GM21529 (cell line): ENCODE measurements at regions not wholly inside any gene's neighbourhood (a gene's known extent, or its start where the extent isn't known, plus 50 kb on each side); places are given as distances from the start of the nearest gene placed in this dataset.

ENCODE experiments used
- ATAC-seq: cut with Tn5 transposase; IDR thresholded peaks from one replicate; pipeline ENCODE4 v1.9.1; 2021; ENCODE audit not compliant: unreplicated experiment

GRCh38 chr2:138959031-138959430 lies 178.8 kb upstream of the NXPH2 start:
- no peak for ATAC-seq

- ATAC-seq, result no peak
Observed at GRCh38 chr2:138956116-138956515, 175.9 kb upstream of the NXPH2 start.

GRCh38 chr2:138950486-138950885 lies 170.3 kb upstream of the NXPH2 start:
- no peak for ATAC-seq

GRCh38 chr2:138949517-138949916 lies 169.3 kb upstream of the NXPH2 start:
- ATAC-seq, result no peak

- ATAC-seq, result peak; percentile 69
Observed at GRCh38 chr2:138948070-138948539, 167.9 kb upstream of the NXPH2 start.

- ATAC-seq, result no peak
Observed at GRCh38 chr2:138943470-138943869, 163.3 kb upstream of the NXPH2 start.

GRCh38 chr2:138942466-138942865 lies 162.3 kb upstream of the NXPH2 start:
- no peak for ATAC-seq

GRCh38 chr2:138931284-138932256 lies 151.4 kb upstream of the NXPH2 start:
- no peak for ATAC-seq

GRCh38 chr2:138930571-138930970 lies 150.4 kb upstream of the NXPH2 start:
- no peak for ATAC-seq

GRCh38 chr2:138928374-138929021 lies 148.3 kb upstream of the NXPH2 start:
- no peak for ATAC-seq

GRCh38 chr2:138922973-138923563 lies 142.9 kb upstream of the NXPH2 start:
- ATAC-seq, result no peak

GRCh38 chr2:138919120-138919747 lies 139.0 kb upstream of the NXPH2 start:
- ATAC-seq, result no peak

GRCh38 chr2:138910427-138910826 lies 130.2 kb upstream of the NXPH2 start:
- no peak for ATAC-seq

GRCh38 chr2:138906549-138906948 lies 126.4 kb upstream of the NXPH2 start:
- ATAC-seq, result no peak

- ATAC-seq, result no peak
Observed at GRCh38 chr2:138902239-138902871, 122.2 kb upstream of the NXPH2 start.

GRCh38 chr2:138901530-138901929 lies 121.3 kb upstream of the NXPH2 start:
- no peak for ATAC-seq

GRCh38 chr2:138898855-138899254 lies 118.7 kb upstream of the NXPH2 start:
- ATAC-seq, result no peak

- ATAC-seq, result no peak
Observed at GRCh38 chr2:138897274-138897673, 117.1 kb upstream of the NXPH2 start.

- no peak for ATAC-seq
Observed at GRCh38 chr2:138893746-138894145, 113.6 kb upstream of the NXPH2 start.

- no peak for ATAC-seq
Observed at GRCh38 chr2:138881126-138881525, 100.9 kb upstream of the NXPH2 start.

- ATAC-seq, result no peak
Observed at GRCh38 chr2:138879931-138880330, 99.7 kb upstream of the NXPH2 start.
